ENCODE measurements at regions not wholly inside any gene's neighbourhood (a gene's known extent, or its start where the extent isn't known, plus 50 kb on each side); places are given as distances from the start of the nearest gene placed in this dataset.

- no peak for TF ChIP-seq CTCF (IDR thresholded peaks at IDR 0.05; ENCODE audit: control extremely low read depth, extremely low read depth, low read depth, missing control alignments)
- POLR2A ChIA-PET, result no interaction called here
- CTCF ChIA-PET, result interaction anchor here (1.3 to 1.6 kb wide), 2 partner anchors 9 to 38 kb away, joined by 3 to 5 read pairs; no protein-coding TSS in a partner anchor
- no peak for DNase-seq (ENCODE audit: extremely low spot score)
Measured at GRCh38 chr13:50613356-50613831, 230.1 kb downstream of the DLEU7 start.

- POLR2A ChIA-PET, result no interaction called here
- DNase-seq (ENCODE audit: extremely low spot score), result no peak
- CTCF ChIA-PET, result interaction anchor here (1.3 kb wide), 2 partner anchors 25 to 639 kb away, joined by 4 read pairs; no protein-coding TSS in a partner anchor
- TF ChIP-seq CTCF (IDR thresholded peaks at IDR 0.05; ENCODE audit: control extremely low read depth, extremely low read depth, low read depth, missing control alignments), result no peak
Measured at GRCh38 chr13:50615234-50615633, 228.3 kb downstream of the DLEU7 start.

GRCh38 chr13:50616101-50616500 lies 227.4 kb downstream of the DLEU7 start:
- DNase-seq (ENCODE audit: extremely low spot score), result no peak
- CTCF ChIA-PET, result no interaction called here
- POLR2A ChIA-PET, result no interaction called here
- no peak for TF ChIP-seq CTCF (IDR thresholded peaks at IDR 0.05; ENCODE audit: control extremely low read depth, extremely low read depth, low read depth, missing control alignments)

GRCh38 chr13:50617134-50617721 lies 226.3 kb downstream of the DLEU7 start:
- TF ChIP-seq CTCF (IDR thresholded peaks at IDR 0.05; ENCODE audit: control extremely low read depth, extremely low read depth, low read depth, missing control alignments), result no peak
- CTCF ChIA-PET, result interaction anchor here (0.8 to 2.1 kb wide), 3 partner anchors 8 to 18 kb away, joined by 3 to 8 read pairs (median 3); no protein-coding TSS in a partner anchor
- POLR2A ChIA-PET, result no interaction called here
- DNase-seq (ENCODE audit: extremely low spot score), result no peak

- CTCF ChIA-PET, result interaction anchor here (1.3 to 2.1 kb wide), 3 partner anchors 9 to 19 kb away, joined by 3 to 8 read pairs (median 3); no protein-coding TSS in a partner anchor
- DNase-seq (ENCODE audit: extremely low spot score), result no peak
- TF ChIP-seq CTCF (IDR thresholded peaks at IDR 0.05; ENCODE audit: control extremely low read depth, extremely low read depth, low read depth, missing control alignments), result no peak
- POLR2A ChIA-PET, result no interaction called here
Measured at GRCh38 chr13:50618206-50618605, 225.3 kb downstream of the DLEU7 start.

GRCh38 chr13:50626101-50626547 lies 217.4 kb downstream of the DLEU7 start:
- ChIA-PET CTCF (no interaction called here), POLR2A (interaction anchor here (0.7 kb wide), 1 partner anchor 68 kb away, joined by 8 read pairs; no protein-coding TSS in a partner anchor)
- no peak for DNase-seq (ENCODE audit: extremely low spot score)
- TF ChIP-seq CTCF (IDR thresholded peaks at IDR 0.05; ENCODE audit: control extremely low read depth, extremely low read depth, low read depth, missing control alignments), result no peak
